Muscle of leg (tissue), 3 donors: ENCODE measurements at regions not wholly inside any gene's neighbourhood (a gene's known extent, or its start where the extent isn't known, plus 50 kb on each side); places are given as distances from the start of the nearest gene placed in this dataset.

Experiments
- DNase-seq: peaks from one replicate; pipeline ENCODE4 v3.0.0; 2013
- H3K27ac ChIP-seq: one replicate; pipeline ENCODE4 v1.5.1; 2013; ENCODE audit warnings: mild to moderate bottlenecking, low read length, control low read depth
- H3K27me3 ChIP-seq: one replicate; pipeline ENCODE4 v1.6.1; 2013; ENCODE audit warnings: low read length; ENCODE audit not compliant: control insufficient read depth, insufficient read depth
- H3K36me3 ChIP-seq: one replicate; pipeline ENCODE4 v1.6.1; 2013; ENCODE audit warnings: low read length; ENCODE audit not compliant: control insufficient read depth, insufficient read depth
- H3K4me1 ChIP-seq: one replicate; pipeline ENCODE4 v1.6.1; 2013; ENCODE audit warnings: low read length; ENCODE audit not compliant: control insufficient read depth, insufficient read depth
- H3K4me3 ChIP-seq: one replicate; pipeline ENCODE4 v1.5.1; 2013; ENCODE audit warnings: low read length, control low read depth
- H3K9me3 ChIP-seq: replicated peaks from 2 replicates; pipeline ENCODE4 v1.6.1; 2013; ENCODE audit warnings: low read depth, low read length; ENCODE audit not compliant: control insufficient read depth
- WGBS: methylation state at CpG from one replicate; pipeline ENCODE4 v1.1.5; 2013; ENCODE audit warnings: missing lambda C conversion rate; ENCODE audit not compliant: insufficient coverage; 5-methylcytosine and 5-hydroxymethylcytosine counted together

GRCh38 chr3:113136071-113136470, 75.3 kb upstream of the BOC start:
- Histone ChIP-seq H3K27ac (no peak overlapping the region), H3K36me3 (no peaks in the 10 kb centered on the region), H3K4me1 (no peaks in the 10 kb centered on the region), H3K27me3 (no peaks in the 10 kb centered on the region), H3K4me3 (no peak overlapping the region), H3K9me3 (peaks cover 4% of the 10 kb centered on the region)
- DNase-seq, result peak; percentile 67
- no CpG with 5 or more reads among the region's 6 CpGs for WGBS

GRCh38 chr3:113136544-113136943, 74.8 kb upstream of the BOC start:
- H3K27ac ChIP-seq, result no peak overlapping the region
- WGBS, result 91% methylated on average over 2 of the region's 5 CpGs
- no peak for DNase-seq
- peaks cover 4% of the 10 kb centered on the region for H3K9me3 ChIP-seq
- no peaks in the 10 kb centered on the region for H3K27me3 ChIP-seq
- H3K4me1 ChIP-seq, result no peaks in the 10 kb centered on the region
- no peak overlapping the region for H3K4me3 ChIP-seq
- no peaks in the 10 kb centered on the region for H3K36me3 ChIP-seq

- Histone ChIP-seq H3K27ac (no peak overlapping the region), H3K27me3 (no peaks in the 10 kb centered on the region), H3K36me3 (no peaks in the 10 kb centered on the region), H3K9me3 (peaks cover 4% of the 10 kb centered on the region), H3K4me1 (peaks cover 3% of the 10 kb centered on the region), H3K4me3 (no peak overlapping the region)
- no peak for DNase-seq
- WGBS, result 100% methylated on average over 1 of the region's 6 CpGs
Measured at GRCh38 chr3:113138839-113139743, 72.3 kb upstream of the BOC start.

GRCh38 chr3:113140876-113141275, 70.5 kb upstream of the BOC start:
- no peak for DNase-seq
- no peak overlapping the region for H3K27ac ChIP-seq
- WGBS, result 90% methylated on average over 1 of the region's 2 CpGs
- H3K4me1 ChIP-seq, result peaks cover 3% of the 10 kb centered on the region
- no peaks in the 10 kb centered on the region for H3K36me3 ChIP-seq
- no peak overlapping the region for H3K4me3 ChIP-seq
- H3K9me3 ChIP-seq, result peaks cover 4% of the 10 kb centered on the region
- H3K27me3 ChIP-seq, result no peaks in the 10 kb centered on the region

- no peak for DNase-seq
- H3K27ac ChIP-seq, result no peak overlapping the region
- no peaks in the 10 kb centered on the region for H3K27me3 ChIP-seq
- H3K9me3 ChIP-seq, result peaks cover 4% of the 10 kb centered on the region
- no peaks in the 10 kb centered on the region for H3K36me3 ChIP-seq
- peaks cover 6% of the 10 kb centered on the region for H3K4me1 ChIP-seq
- no CpG with 5 or more reads among the region's 2 CpGs for WGBS
- H3K4me3 ChIP-seq, result no peak overlapping the region
Measured at GRCh38 chr3:113141543-113141942, 69.8 kb upstream of the BOC start.

GRCh38 chr3:113142476-113142875, 68.9 kb upstream of the BOC start:
- Histone ChIP-seq H3K4me1 (peaks cover 6% of the 10 kb centered on the region), H3K27ac (no peak overlapping the region), H3K4me3 (no peak overlapping the region), H3K36me3 (no peaks in the 10 kb centered on the region), H3K27me3 (no peaks in the 10 kb centered on the region), H3K9me3 (peaks cover 4% of the 10 kb centered on the region)
- peak; percentile 28 for DNase-seq

GRCh38 chr3:113143353-113143752, 68.0 kb upstream of the BOC start:
- no CpG with 5 or more reads among the region's 1 CpG for WGBS
- H3K27me3 ChIP-seq, result no peaks in the 10 kb centered on the region

GRCh38 chr3:113147681-113148261, 63.6 kb upstream of the BOC start:
- Histone ChIP-seq H3K36me3 (no peaks in the 10 kb centered on the region), H3K4me3 (no peak overlapping the region), H3K27me3 (no peaks in the 10 kb centered on the region), H3K9me3 (no peaks in the 10 kb centered on the region), H3K27ac (peak overlapping the region; percentile 84), H3K4me1 (peaks cover 26% of the 10 kb centered on the region)
- WGBS, result 25% methylated on average over 4 of the region's 9 CpGs
- DNase-seq, result peak; percentile 99

More at GRCh38 chr3:113143353-113143752, 68.0 kb upstream of the BOC start:
- Histone ChIP-seq H3K4me3 (no peak overlapping the region), H3K9me3 (no peaks in the 10 kb centered on the region), H3K4me1 (peaks cover 9% of the 10 kb centered on the region), H3K27ac (no peak overlapping the region), H3K36me3 (no peaks in the 10 kb centered on the region)
- no peak for DNase-seq

GRCh38 chr3:113148284-113148683, 63.1 kb upstream of the BOC start:
- Histone ChIP-seq H3K4me1 (peaks cover 25% of the 10 kb centered on the region), H3K4me3 (no peak overlapping the region), H3K27me3 (no peaks in the 10 kb centered on the region), H3K36me3 (no peaks in the 10 kb centered on the region), H3K27ac (peak overlapping the region; percentile 84), H3K9me3 (no peaks in the 10 kb centered on the region)
- 18% methylated on average over 3 of the region's 4 CpGs for WGBS
- DNase-seq, result no peak

GRCh38 chr3:113150250-113150649, 61.1 kb upstream of the BOC start:
- H3K4me1 ChIP-seq, result peaks cover 25% of the 10 kb centered on the region
- WGBS, result 100% methylated on average over 1 of the region's 5 CpGs
- DNase-seq, result peak; percentile 49
- H3K27me3 ChIP-seq, result no peaks in the 10 kb centered on the region
- H3K9me3 ChIP-seq, result no peaks in the 10 kb centered on the region
- no peaks in the 10 kb centered on the region for H3K36me3 ChIP-seq
- H3K4me3 ChIP-seq, result no peak overlapping the region
- H3K27ac ChIP-seq, result peak overlapping the region; percentile 86
